ENCODE measurements at regions not wholly inside any gene's neighbourhood (a gene's known extent, or its start where the extent isn't known, plus 50 kb on each side); places are given as distances from the start of the nearest gene placed in this dataset.

GRCh38 chr14:26323869-26324268 is 274.0 kb downstream of the NOVA1 start:
- DNase-seq (ENCODE audit: extremely low spot score), result no peak
- TF ChIP-seq SP1 (IDR thresholded peaks at IDR 0.05) (no peak), BHLHE40 (IDR thresholded peaks at IDR 0.05; ENCODE audit: borderline replicate concordance) (no peak), HDGF (IDR thresholded peaks at IDR 0.05; ENCODE audit: borderline replicate concordance) (no peak), ARNT (IDR thresholded peaks at IDR 0.05) (no peak), SUZ12 (IDR thresholded peaks at IDR 0.05) (no peak), LEF1 (IDR thresholded peaks at IDR 0.05; ENCODE audit: borderline replicate concordance) (no peak), FOXM1 (IDR thresholded peaks at IDR 0.05; ENCODE audit: borderline replicate concordance) (no peak), FOXA1 (IDR thresholded peaks at IDR 0.05) (no peak), FOXK2 (IDR thresholded peaks at IDR 0.05) (no peak), L3MBTL2 (conservative IDR thresholded peaks at IDR 0.05) (no peak), CTBP1 (IDR thresholded peaks at IDR 0.05; ENCODE audit: borderline replicate concordance) (no peak), TARDBP (IDR thresholded peaks at IDR 0.05) (no peak), NFRKB (IDR thresholded peaks at IDR 0.05) (no peak), ELF4 (IDR thresholded peaks at IDR 0.05) (no peak), PKNOX1 (IDR thresholded peaks at IDR 0.05) (no peak)
- ChIA-PET CTCF (no interaction called here), POLR2A (no interaction called here)

GRCh38 chr14:26320886-26321285 is 276.9 kb downstream of the NOVA1 start:
- DNase-seq (ENCODE audit: extremely low spot score), result no peak
- ChIA-PET CTCF (no interaction called here), POLR2A (no interaction called here)
- no peak for TF ChIP-seq PKNOX1 (IDR thresholded peaks at IDR 0.05)

- DNase-seq (ENCODE audit: extremely low spot score), result no peak
- TF ChIP-seq ARNT (IDR thresholded peaks at IDR 0.05), result no peak
- TF ChIP-seq FOXM1 (IDR thresholded peaks at IDR 0.05; ENCODE audit: borderline replicate concordance), result no peak
- TF ChIP-seq HDGF (IDR thresholded peaks at IDR 0.05; ENCODE audit: borderline replicate concordance), result no peak
- no peak for TF ChIP-seq CTBP1 (IDR thresholded peaks at IDR 0.05; ENCODE audit: borderline replicate concordance)
- TF ChIP-seq ELF4 (IDR thresholded peaks at IDR 0.05), result no peak
- no peak for TF ChIP-seq NFRKB (IDR thresholded peaks at IDR 0.05)
- no peak for TF ChIP-seq FOXA1 (IDR thresholded peaks at IDR 0.05)
Observed at GRCh38 chr14:26319139-26319864, 278.5 kb downstream of the NOVA1 start.

GRCh38 chr14:26304056-26304455 is 293.8 kb downstream of the NOVA1 start:
- CTCF ChIA-PET, result no interaction called here
- no peak for DNase-seq (ENCODE audit: extremely low spot score)
- no peak for TF ChIP-seq ELF4 (IDR thresholded peaks at IDR 0.05)
- no peak for TF ChIP-seq FOXK2 (IDR thresholded peaks at IDR 0.05)
- POLR2A ChIA-PET, result no interaction called here

More at GRCh38 chr14:26319139-26319864, 278.5 kb downstream of the NOVA1 start:
- ChIA-PET POLR2A (no interaction called here), CTCF (no interaction called here)

- DNase-seq (ENCODE audit: extremely low spot score), result no peak
- ChIA-PET CTCF (no interaction called here), POLR2A (no interaction called here)
- no peak for TF ChIP-seq NFRKB (IDR thresholded peaks at IDR 0.05)
Observed at GRCh38 chr14:26293909-26294308, 303.9 kb downstream of the NOVA1 start.

GRCh38 chr14:26289891-26290486 is 307.8 kb downstream of the NOVA1 start:
- ChIA-PET POLR2A (no interaction called here), CTCF (no interaction called here)
- no peak for DNase-seq (ENCODE audit: extremely low spot score)
- TF ChIP-seq FOXM1 (IDR thresholded peaks at IDR 0.05; ENCODE audit: borderline replicate concordance) (no peak), NFRKB (IDR thresholded peaks at IDR 0.05) (no peak), ELF4 (IDR thresholded peaks at IDR 0.05) (no peak), FOXA1 (IDR thresholded peaks at IDR 0.05) (no peak), TARDBP (IDR thresholded peaks at IDR 0.05) (no peak), HDGF (IDR thresholded peaks at IDR 0.05; ENCODE audit: borderline replicate concordance) (no peak)

GRCh38 chr14:26286913-26287205 is 311.0 kb downstream of the NOVA1 start:
- DNase-seq (ENCODE audit: extremely low spot score), result no peak
- CTCF ChIA-PET, result no interaction called here
- TF ChIP-seq ELF4 (IDR thresholded peaks at IDR 0.05) (no peak), ARNT (IDR thresholded peaks at IDR 0.05) (no peak), LEF1 (IDR thresholded peaks at IDR 0.05; ENCODE audit: borderline replicate concordance) (no peak), L3MBTL2 (conservative IDR thresholded peaks at IDR 0.05) (no peak), SUZ12 (IDR thresholded peaks at IDR 0.05) (no peak), FOXK2 (IDR thresholded peaks at IDR 0.05) (no peak), FOXA1 (IDR thresholded peaks at IDR 0.05) (no peak), HDGF (IDR thresholded peaks at IDR 0.05; ENCODE audit: borderline replicate concordance) (no peak), TARDBP (IDR thresholded peaks at IDR 0.05) (no peak), CTBP1 (IDR thresholded peaks at IDR 0.05; ENCODE audit: borderline replicate concordance) (no peak), FOXM1 (IDR thresholded peaks at IDR 0.05; ENCODE audit: borderline replicate concordance) (no peak), NFRKB (IDR thresholded peaks at IDR 0.05) (no peak), ZNF384 (IDR thresholded peaks at IDR 0.05) (no peak), BHLHE40 (IDR thresholded peaks at IDR 0.05; ENCODE audit: borderline replicate concordance) (no peak), PKNOX1 (IDR thresholded peaks at IDR 0.05) (no peak), SP1 (IDR thresholded peaks at IDR 0.05) (no peak)
- POLR2A ChIA-PET, result no interaction called here

All from HEK293T (cell line).